ENCODE measurements at regions not wholly inside any gene's neighbourhood (a gene's known extent, or its start where the extent isn't known, plus 50 kb on each side); places are given as distances from the start of the nearest gene placed in this dataset.
"Not testable (repeated sequence)": the region's sequence is repeated elsewhere in the genome, so short reads cannot be mapped to it uniquely, and the experiment has no call there.

DNA sequence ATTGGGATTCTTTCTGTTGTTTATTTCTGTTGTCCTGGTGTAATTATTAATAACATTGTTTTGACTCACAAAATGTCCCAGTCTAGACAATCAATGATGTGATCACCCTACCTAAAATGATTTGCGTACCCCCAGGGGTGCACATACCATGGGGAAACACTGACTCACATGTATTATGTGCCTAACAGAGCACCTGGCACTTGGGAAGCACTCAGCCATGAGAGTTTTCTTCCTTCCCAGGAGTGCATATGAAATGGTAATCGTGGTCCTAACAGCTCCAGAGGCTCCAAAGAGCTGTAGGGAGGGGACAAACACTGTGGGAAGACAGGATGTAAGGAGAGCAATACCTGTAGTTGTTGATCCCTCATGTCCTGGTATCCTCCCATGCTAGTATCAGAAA, 187.8 kb upstream of the ERBB4 start:
- H2AFZ ChIP-seq: peak overlapping the region; percentile 36; the same call in 1 of the 2 replicates
- H3K27me3 ChIP-seq (replicated peaks; ENCODE audit: insufficient read depth): no peaks in the 10 kb centered on the region
- H4K20me1 ChIP-seq (ENCODE audit: insufficient read depth): no peaks in the 10 kb centered on the region
- H3K9ac ChIP-seq: no peak overlapping the region
- no peaks in the 10 kb centered on the region for H3K36me3 ChIP-seq (ENCODE audit: low read depth)
- WGBS, 2 experiments (ENCODE audit: low coverage in 1 of 2, low lambda C conversion rate in 2 of 2, missing lambda C conversion rate in 2 of 2): 60 to 61% methylated on average over 2 of the region's 2 CpGs
- no peaks in the 10 kb centered on the region for H3K79me2 ChIP-seq (ENCODE audit: insufficient read depth)
- H3K4me2 ChIP-seq (ENCODE audit: unreplicated experiment): no peak overlapping the region
- no peak overlapping the region for H3K27ac ChIP-seq
- H3K4me1 ChIP-seq (ENCODE audit: insufficient read depth): peaks cover 34% of the 10 kb centered on the region
- no peaks in the 10 kb centered on the region for H3K9me3 ChIP-seq (ENCODE audit: low read depth)
- H3K9me2 ChIP-seq (ENCODE audit: insufficient read depth): no peaks in the 10 kb centered on the region
- in situ Hi-C loops (cut with MboI): no loop called here
- DNase-seq: no peak
- H3K4me3 ChIP-seq: no peak overlapping the region
- 0 out of 2 replicates have a peak, but pooled peaks cover 4% of the 10 kb centered on the region for H3F3A ChIP-seq (ENCODE audit: insufficient read depth)
- TF ChIP-seq EZH2phosphoT487 (IDR thresholded peaks at IDR 0.05; ENCODE audit: insufficient read depth, low read depth): no peak
- no peak for TF ChIP-seq EZH2 (IDR thresholded peaks at IDR 0.05; ENCODE audit: insufficient read depth, poor library complexity, severe bottlenecking)

DNA sequence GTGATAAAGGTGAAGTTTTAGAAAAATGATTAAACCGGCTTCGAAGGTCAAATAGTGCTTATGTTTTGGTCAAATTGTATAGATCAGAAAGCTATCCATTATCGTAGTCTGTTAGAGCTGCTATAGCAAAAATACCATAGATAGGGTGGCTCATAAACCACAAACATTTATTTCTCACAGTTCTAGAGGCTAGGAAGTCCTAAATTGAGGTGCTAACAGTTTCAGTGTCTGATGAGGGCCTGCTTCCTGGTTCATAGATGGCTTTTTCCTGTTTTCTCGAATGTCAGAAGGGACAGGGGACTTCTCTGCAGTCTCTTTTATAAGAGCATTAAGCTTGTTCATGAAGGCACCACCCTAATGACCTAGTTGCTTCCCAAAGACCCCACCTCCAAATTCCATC, 186.6 kb upstream of the ERBB4 start:
- no peaks in the 10 kb centered on the region for H3K27me3 ChIP-seq (replicated peaks; ENCODE audit: insufficient read depth)
- no peak for DNase-seq
- no peaks in the 10 kb centered on the region for H3K36me3 ChIP-seq (ENCODE audit: low read depth)
- WGBS, 2 experiments (ENCODE audit: low coverage in 1 of 2, low lambda C conversion rate in 2 of 2, missing lambda C conversion rate in 2 of 2): 82 to 85% methylated on average over 4 of the region's 4 CpGs
- no peak overlapping the region for H3K4me3 ChIP-seq
- H3K9me2 ChIP-seq (ENCODE audit: insufficient read depth): no peaks in the 10 kb centered on the region
- no peak overlapping the region for H3K4me2 ChIP-seq (ENCODE audit: unreplicated experiment)
- in situ Hi-C loops (cut with MboI): no loop called here
- H4K20me1 ChIP-seq (ENCODE audit: insufficient read depth): no peaks in the 10 kb centered on the region
- H2AFZ ChIP-seq: no peak overlapping the region
- H3K9ac ChIP-seq: no peak overlapping the region
- no peaks in the 10 kb centered on the region for H3K9me3 ChIP-seq (ENCODE audit: low read depth)
- H3K79me2 ChIP-seq (ENCODE audit: insufficient read depth): no peaks in the 10 kb centered on the region
- no peak overlapping the region for H3K27ac ChIP-seq
- H3F3A ChIP-seq (ENCODE audit: insufficient read depth): 0 out of 2 replicates have a peak, but pooled peaks cover 4% of the 10 kb centered on the region
- no peak for TF ChIP-seq EZH2 (IDR thresholded peaks at IDR 0.05; ENCODE audit: insufficient read depth, poor library complexity, severe bottlenecking)
- no peak for TF ChIP-seq EZH2phosphoT487 (IDR thresholded peaks at IDR 0.05; ENCODE audit: insufficient read depth, low read depth)
- peaks cover 34% of the 10 kb centered on the region for H3K4me1 ChIP-seq (ENCODE audit: insufficient read depth)

DNA sequence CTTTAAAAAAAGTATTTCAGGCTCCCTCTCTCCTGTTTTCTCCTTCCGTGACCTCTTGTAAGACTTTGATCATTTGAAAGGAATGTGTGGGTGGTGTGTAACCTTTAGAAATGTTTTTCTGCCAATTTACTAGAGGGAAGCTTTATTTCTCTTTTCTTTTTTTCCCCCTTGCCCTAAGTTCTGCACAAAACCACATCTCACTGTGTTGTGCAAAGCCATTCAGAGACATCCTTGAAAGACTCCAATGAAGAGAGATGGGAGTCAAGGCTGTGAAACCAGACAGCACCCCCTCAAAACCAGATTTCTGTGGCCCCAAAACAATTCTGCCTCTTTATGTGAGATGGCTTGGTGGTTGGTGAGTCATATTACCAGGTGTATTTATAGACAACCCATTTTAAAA, 184.6 kb upstream of the ERBB4 start:
- peaks cover 34% of the 10 kb centered on the region for H3K4me1 ChIP-seq (ENCODE audit: insufficient read depth)
- peak overlapping the region; percentile 70 for H3K4me2 ChIP-seq (ENCODE audit: unreplicated experiment)
- no peaks in the 10 kb centered on the region for H3K9me2 ChIP-seq (ENCODE audit: insufficient read depth)
- 3 to 11% methylated on average over 1 of the region's 1 CpG for WGBS, 2 experiments (ENCODE audit: low coverage in 1 of 2, low lambda C conversion rate in 2 of 2, missing lambda C conversion rate in 2 of 2)
- no peaks in the 10 kb centered on the region for H3K79me2 ChIP-seq (ENCODE audit: insufficient read depth)
- in situ Hi-C loops (cut with MboI): no loop called here
- H3K9me3 ChIP-seq (ENCODE audit: low read depth): no peaks in the 10 kb centered on the region
- peak overlapping the region; percentile 48 for H3K27ac ChIP-seq
- peak; percentile 78 for DNase-seq
- 0 out of 2 replicates have a peak, but pooled peaks cover 4% of the 10 kb centered on the region for H3F3A ChIP-seq (ENCODE audit: insufficient read depth)
- no peaks in the 10 kb centered on the region for H3K36me3 ChIP-seq (ENCODE audit: low read depth)
- H2AFZ ChIP-seq: peak overlapping the region; percentile 55
- no peaks in the 10 kb centered on the region for H4K20me1 ChIP-seq (ENCODE audit: insufficient read depth)
- no peaks in the 10 kb centered on the region for H3K27me3 ChIP-seq (replicated peaks; ENCODE audit: insufficient read depth)
- TF ChIP-seq EZH2phosphoT487 (IDR thresholded peaks at IDR 0.05; ENCODE audit: insufficient read depth, low read depth): no peak
- TF ChIP-seq EZH2 (IDR thresholded peaks at IDR 0.05; ENCODE audit: insufficient read depth, poor library complexity, severe bottlenecking): no peak
- no peak overlapping the region for H3K9ac ChIP-seq
- peak overlapping the region; percentile 14 for H3K4me3 ChIP-seq

- no peak overlapping the region for H3K4me3 ChIP-seq
- H3K27me3 ChIP-seq (replicated peaks; ENCODE audit: insufficient read depth): no peaks in the 10 kb centered on the region
- H3K9me3 ChIP-seq (ENCODE audit: low read depth): no peaks in the 10 kb centered on the region
- H3K4me1 ChIP-seq (ENCODE audit: insufficient read depth): peaks cover 24% of the 10 kb centered on the region
- no peak overlapping the region for H3K4me2 ChIP-seq (ENCODE audit: unreplicated experiment)
- H3K27ac ChIP-seq: no peak overlapping the region
- no peaks in the 10 kb centered on the region for H3K36me3 ChIP-seq (ENCODE audit: low read depth)
- peak; percentile 25 for DNase-seq
- no peak overlapping the region for H3K9ac ChIP-seq
- H3K79me2 ChIP-seq (ENCODE audit: insufficient read depth): no peaks in the 10 kb centered on the region
- in situ Hi-C loops (cut with MboI): no loop called here
- H3K9me2 ChIP-seq (ENCODE audit: insufficient read depth): no peaks in the 10 kb centered on the region
- 36 to 64% methylated on average over 1 of the region's 1 CpG for WGBS, 2 experiments (ENCODE audit: low coverage in 1 of 2, low lambda C conversion rate in 2 of 2, missing lambda C conversion rate in 2 of 2)
- no peak for TF ChIP-seq EZH2phosphoT487 (IDR thresholded peaks at IDR 0.05; ENCODE audit: insufficient read depth, low read depth)
- no peak for TF ChIP-seq EZH2 (IDR thresholded peaks at IDR 0.05; ENCODE audit: insufficient read depth, poor library complexity, severe bottlenecking)
- no peaks in the 10 kb centered on the region for H4K20me1 ChIP-seq (ENCODE audit: insufficient read depth)
- H3F3A ChIP-seq (ENCODE audit: insufficient read depth): 0 out of 2 replicates have a peak, but pooled peaks cover 4% of the 10 kb centered on the region
- 0 out of 2 replicates have a peak overlapping the region, but pooled peaks have one; percentile 1 for H2AFZ ChIP-seq
These were observed 183.4 kb upstream of the ERBB4 start for GRCh38 chr2:212722046-212722445.

GRCh38 chr2:212721026-212721451, 182.4 kb upstream of the ERBB4 start:
- 0 out of 2 replicates have a peak, but pooled peaks cover 4% of the 10 kb centered on the region for H3F3A ChIP-seq (ENCODE audit: insufficient read depth)
- H3K27ac ChIP-seq: no peak overlapping the region
- H4K20me1 ChIP-seq (ENCODE audit: insufficient read depth): no peaks in the 10 kb centered on the region
- H3K9me3 ChIP-seq (ENCODE audit: low read depth): no peaks in the 10 kb centered on the region
- peaks cover 24% of the 10 kb centered on the region for H3K4me1 ChIP-seq (ENCODE audit: insufficient read depth)
- no peaks in the 10 kb centered on the region for H3K36me3 ChIP-seq (ENCODE audit: low read depth)
- H3K79me2 ChIP-seq (ENCODE audit: insufficient read depth): no peaks in the 10 kb centered on the region
- H3K9me2 ChIP-seq (ENCODE audit: insufficient read depth): no peaks in the 10 kb centered on the region
- H2AFZ ChIP-seq: no peak overlapping the region
- H3K9ac ChIP-seq: no peak overlapping the region
- 90 to 96% methylated on average over 25 to 31 of the region's 38 CpGs for WGBS, 2 experiments (ENCODE audit: low coverage in 1 of 2, low lambda C conversion rate in 2 of 2, missing lambda C conversion rate in 2 of 2)
- no peak overlapping the region for H3K4me3 ChIP-seq
- no peaks in the 10 kb centered on the region for H3K27me3 ChIP-seq (replicated peaks; ENCODE audit: insufficient read depth)
- in situ Hi-C loops (cut with MboI): no loop called here
- TF ChIP-seq EZH2 (IDR thresholded peaks at IDR 0.05; ENCODE audit: insufficient read depth, poor library complexity, severe bottlenecking) (no peak), EZH2phosphoT487 (IDR thresholded peaks at IDR 0.05; ENCODE audit: insufficient read depth, low read depth) (no peak)
- no peak for DNase-seq
- no peak overlapping the region for H3K4me2 ChIP-seq (ENCODE audit: unreplicated experiment)

GRCh38 chr2:212715411-212715810, 176.8 kb upstream of the ERBB4 start:
- DNase-seq; H4K20me1 ChIP-seq (ENCODE audit: insufficient read depth); H3K79me2 ChIP-seq (ENCODE audit: insufficient read depth); H3K9me2 ChIP-seq (ENCODE audit: insufficient read depth); H3K27me3 ChIP-seq (replicated peaks; ENCODE audit: insufficient read depth); H3K4me2 ChIP-seq (ENCODE audit: unreplicated experiment); H3K4me3 ChIP-seq; H2AFZ ChIP-seq; H3K36me3 ChIP-seq (ENCODE audit: low read depth); H3K27ac ChIP-seq; H3K9me3 ChIP-seq (ENCODE audit: low read depth); H3K9ac ChIP-seq; in situ Hi-C loops (cut with MboI): not testable (repeated sequence)
- WGBS, 2 experiments (ENCODE audit: low coverage in 1 of 2, low lambda C conversion rate in 2 of 2, missing lambda C conversion rate in 2 of 2): 21 to 47% methylated on average over 1 of the region's 1 CpG
- H3K4me1 ChIP-seq (ENCODE audit: insufficient read depth): peaks cover 32% of the 10 kb centered on the region
- H3F3A ChIP-seq (ENCODE audit: insufficient read depth): peaks cover 26% of the 10 kb centered on the region
